Spleen (tissue), 11 donors: ENCODE measurements at regions not wholly inside any gene's neighbourhood (a gene's known extent, or its start where the extent isn't known, plus 50 kb on each side); places are given as distances from the start of the nearest gene placed in this dataset.

Source experiments
- DNase-seq: peaks from one replicate; pipeline ENCODE4 v3.0.0-alpha.2; 2020
- H3K27ac ChIP-seq, 8 donors: fragments of 200-600 bp; sonication (generic) in 7 of 8; 1 replicate in 4 of 8; 2 replicates in 4 of 8; pipeline versions ENCODE4 v1.5.0 to v1.8.0; 2016 to 2021; ENCODE audit warnings: inconsistent platforms in 4 of 8, mild to moderate bottlenecking in 4 of 8, moderate library complexity in 1 of 8
- H3K27me3 ChIP-seq, 7 donors: fragments of 200-600 bp; sonication (generic) in 6 of 7; replicated peaks in 1 of 7; 1 replicate in 4 of 7; 2 replicates in 3 of 7; pipeline versions ENCODE4 v1.5.0 to v1.8.0; 2016 to 2021; ENCODE audit warnings: inconsistent platforms in 3 of 7, mild to moderate bottlenecking in 1 of 7
- H3K36me3 ChIP-seq, 6 donors: fragments of 200-600 bp; sonication (generic) in 5 of 6; 1 replicate in 4 of 6; 2 replicates in 2 of 6; pipeline versions ENCODE4 v1.5.0 to v1.8.0; 2016 to 2021; ENCODE audit warnings: inconsistent platforms in 2 of 6
- H3K4me1 ChIP-seq, 6 donors: fragments of 200-600 bp; sonication (generic) in 5 of 6; 1 replicate in 3 of 6; 2 replicates in 3 of 6; pipeline versions ENCODE4 v1.5.0 to v1.8.0; 2016 to 2021; ENCODE audit warnings: inconsistent platforms in 3 of 6
- H3K4me3 ChIP-seq, 8 donors: fragments of 200-600 bp; sonication (generic) in 7 of 8; 1 replicate in 4 of 8; 2 replicates in 4 of 8; pipeline versions ENCODE4 v1.5.0 to v1.8.0; 2016 to 2021; ENCODE audit warnings: inconsistent platforms in 4 of 8, mild to moderate bottlenecking in 4 of 8, moderate library complexity in 2 of 8
- H3K9me3 ChIP-seq, 8 donors: fragments of 200-600 bp; sonication (generic) in 7 of 8; 1 replicate in 4 of 8; 2 replicates in 4 of 8; pipeline versions ENCODE4 v1.5.0 to v1.8.0; 2016 to 2021; ENCODE audit warnings: inconsistent platforms in 4 of 8
- POLR2A ChIP-seq, 3 donors: fragments of 450-650 bp; IDR thresholded peaks; one replicate each; pipeline ENCODE4 v1.5.1; 2017; ENCODE audit warnings: antibody characterized with exemption in 3 of 3, mild to moderate bottlenecking in 1 of 3
- POLR2AphosphoS5 ChIP-seq, 3 donors: sonication (generic); formaldehyde crosslinking; IDR thresholded peaks; one replicate each; pipeline ENCODE4 v1.5.1; 2017; ENCODE audit warnings: antibody characterized with exemption in 3 of 3
- WGBS, 5 donors: extraction: QIAGEN DNeasy Blood & Tissue Kit in 3 of 5; methylation state at CpG; one replicate each; pipeline versions ENCODE4 v1.1.5 to v1.1.7; 2013 to 2018; 5-methylcytosine and 5-hydroxymethylcytosine counted together
- intact Hi-C: fragments of 100-400 bp; cut with DNase I; formaldehyde crosslinking; loops from one replicate; pipeline ENCODE4 v1.15.0; 2023; ENCODE audit warnings: low total_unique reads
- TF ChIP-seq, protein P1 (sequence below), 11 experiments: fragments of 200-600 bp in 7 of 11; fragments of 450-650 bp in 4 of 11; sonication (generic) in 4 of 11; IDR thresholded peaks in 8 of 11; conservative IDR thresholded peaks in 3 of 11; 1 replicate in 7 of 11; 2 replicates in 4 of 11; pipeline versions ENCODE4 v1.4.0 to v1.8.0; 2016 to 2021; ENCODE audit warnings: antibody characterized with exemption in 11 of 11, inconsistent platforms in 4 of 11, mild to moderate bottlenecking in 1 of 11
- donor health status: healthy with polysubstance abuse.
- donor health status: DM: no; HTN: no; CAD: no; lungs with moderate emphysema.
- donor health status: DM: no; HTN: no; CAD: no.
- donor health status: Bipolar disorder and iron deficiency.
- donor health status: healthy.
- donor health status: DM: no; HTN: no; CAD: no.
- donor health status: DM: yes; HTN: yes; CAD: no.

- H3K4me1 ChIP-seq: no peaks in the 10 kb centered on the region
- peaks cover 0 to 9% (median 0%) of the 10 kb centered on the region in 8 donors for H3K9me3 ChIP-seq
- intact Hi-C loops: no loop called here
- no peaks in the 10 kb centered on the region for H3K27me3 ChIP-seq
- H3K36me3 ChIP-seq: no peaks in the 10 kb centered on the region
- no peak overlapping the region for H3K4me3 ChIP-seq
- TF ChIP-seq, protein P1, sequence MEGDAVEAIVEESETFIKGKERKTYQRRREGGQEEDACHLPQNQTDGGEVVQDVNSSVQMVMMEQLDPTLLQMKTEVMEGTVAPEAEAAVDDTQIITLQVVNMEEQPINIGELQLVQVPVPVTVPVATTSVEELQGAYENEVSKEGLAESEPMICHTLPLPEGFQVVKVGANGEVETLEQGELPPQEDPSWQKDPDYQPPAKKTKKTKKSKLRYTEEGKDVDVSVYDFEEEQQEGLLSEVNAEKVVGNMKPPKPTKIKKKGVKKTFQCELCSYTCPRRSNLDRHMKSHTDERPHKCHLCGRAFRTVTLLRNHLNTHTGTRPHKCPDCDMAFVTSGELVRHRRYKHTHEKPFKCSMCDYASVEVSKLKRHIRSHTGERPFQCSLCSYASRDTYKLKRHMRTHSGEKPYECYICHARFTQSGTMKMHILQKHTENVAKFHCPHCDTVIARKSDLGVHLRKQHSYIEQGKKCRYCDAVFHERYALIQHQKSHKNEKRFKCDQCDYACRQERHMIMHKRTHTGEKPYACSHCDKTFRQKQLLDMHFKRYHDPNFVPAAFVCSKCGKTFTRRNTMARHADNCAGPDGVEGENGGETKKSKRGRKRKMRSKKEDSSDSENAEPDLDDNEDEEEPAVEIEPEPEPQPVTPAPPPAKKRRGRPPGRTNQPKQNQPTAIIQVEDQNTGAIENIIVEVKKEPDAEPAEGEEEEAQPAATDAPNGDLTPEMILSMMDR (IDR thresholded peaks at IDR 0.05 in 8 of 11, conservative IDR thresholded peaks at IDR 0.05 in 3 of 11): no peak
- TF ChIP-seq POLR2A (IDR thresholded peaks at IDR 0.05) (no peak), POLR2AphosphoS5 (IDR thresholded peaks at IDR 0.05) (no peak)
- H3K27ac ChIP-seq: no peak overlapping the region
- DNase-seq: no peak
- WGBS, 5 donors: 85 to 90% (median 86%) methylated on average over 6 of the region's 6 CpGs
These were observed 176.7 kb downstream of the MED10 start for GRCh38 chr5:6201631-6202030.

- TF ChIP-seq POLR2AphosphoS5 (IDR thresholded peaks at IDR 0.05) (no peak), POLR2A (IDR thresholded peaks at IDR 0.05) (no peak)
- TF ChIP-seq, protein P1 (IDR thresholded peaks at IDR 0.05 in 8 of 11, conservative IDR thresholded peaks at IDR 0.05 in 3 of 11): no peak
- Histone ChIP-seq H3K27me3 (no peaks in the 10 kb centered on the region), H3K27ac (no peak overlapping the region), H3K4me1 (peaks cover 0 to 5% (median 0%) of the 10 kb centered on the region in 6 donors), H3K4me3 (no peak overlapping the region), H3K36me3 (no peaks in the 10 kb centered on the region), H3K9me3 (peaks cover 0 to 9% (median 0%) of the 10 kb centered on the region in 8 donors)
- WGBS, 5 donors: 72 to 88% (median 79%) methylated on average over 5 of the region's 5 CpGs
- intact Hi-C loops: no loop called here
- no peak for DNase-seq
These were observed 179.8 kb downstream of the MED10 start for GRCh38 chr5:6198531-6198930.

GRCh38 chr5:6197427-6197826 is 180.9 kb downstream of the MED10 start:
- H3K9me3 ChIP-seq: peaks cover 0 to 9% (median 0%) of the 10 kb centered on the region in 8 donors
- WGBS, 5 donors: 47 to 72% (median 63%) methylated on average over 7 of the region's 7 CpGs
- H3K4me3 ChIP-seq: no peak overlapping the region
- H3K4me1 ChIP-seq: peaks cover 0 to 5% (median 0%) of the 10 kb centered on the region in 6 donors
- no peaks in the 10 kb centered on the region for H3K27me3 ChIP-seq
- intact Hi-C loops: no loop called here
- H3K36me3 ChIP-seq: no peaks in the 10 kb centered on the region
- TF ChIP-seq POLR2AphosphoS5 (IDR thresholded peaks at IDR 0.05) (no peak), POLR2A (IDR thresholded peaks at IDR 0.05) (no peak)
- TF ChIP-seq, protein P1 (IDR thresholded peaks at IDR 0.05 in 8 of 11, conservative IDR thresholded peaks at IDR 0.05 in 3 of 11): no peak
- H3K27ac ChIP-seq: no peak overlapping the region
- no peak for DNase-seq

DNA sequence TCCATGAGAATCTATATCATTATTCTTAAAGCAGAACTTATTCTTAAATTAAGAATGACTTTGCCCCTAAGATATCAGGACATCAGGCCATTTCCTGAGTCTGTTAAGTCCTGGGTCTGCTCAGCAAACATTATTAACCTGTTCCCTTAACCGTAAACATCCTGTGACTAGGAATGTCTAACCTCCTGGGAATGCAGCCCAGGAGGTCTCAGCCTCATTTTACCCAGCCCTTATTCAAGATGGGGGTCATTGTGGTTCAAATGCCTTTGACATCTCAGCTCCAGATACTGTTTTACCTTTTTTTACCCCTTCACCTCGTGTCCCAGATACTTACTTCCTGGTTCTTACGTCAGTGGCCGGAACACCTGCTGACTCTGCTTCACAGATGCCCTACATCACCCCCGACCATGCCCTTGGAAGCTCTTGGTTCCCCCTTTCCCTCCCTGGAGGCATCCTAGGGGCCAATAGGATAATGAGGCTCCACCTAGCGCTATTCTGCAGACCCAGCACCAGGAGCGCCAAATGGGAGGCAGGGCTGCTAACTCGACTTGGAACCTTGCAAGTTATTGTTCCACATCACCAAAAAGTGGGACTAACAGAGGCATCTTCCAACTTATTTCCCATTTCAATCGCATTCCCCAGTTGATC is 182.5 kb downstream of the MED10 start:
- Histone ChIP-seq H3K4me3 (no peak overlapping the region), H3K9me3 (peaks cover 0 to 7% (median 0%) of the 10 kb centered on the region in 8 donors), H3K27me3 (no peaks in the 10 kb centered on the region), H3K4me1 (peaks cover 0 to 5% (median 0%) of the 10 kb centered on the region in 6 donors), H3K27ac (no peak overlapping the region), H3K36me3 (no peaks in the 10 kb centered on the region)
- intact Hi-C loops: no loop called here
- TF ChIP-seq, protein P1 (IDR thresholded peaks at IDR 0.05 in 8 of 11, conservative IDR thresholded peaks at IDR 0.05 in 3 of 11): no peak
- TF ChIP-seq POLR2A (IDR thresholded peaks at IDR 0.05): no peak
- no peak for TF ChIP-seq POLR2AphosphoS5 (IDR thresholded peaks at IDR 0.05)
- no peak for DNase-seq
- 73 to 80% (median 77%) methylated on average over 9 of the region's 9 CpGs for WGBS, 5 donors
